HG03432 (cell line): ENCODE measurements at regions not wholly inside any gene's neighbourhood (a gene's known extent, or its start where the extent isn't known, plus 50 kb on each side); places are given as distances from the start of the nearest gene placed in this dataset.
A peak's percentile ranks its signal among the peaks of the same experiment; 100 is the strongest.
"Not testable (repeated sequence)": the region's sequence is repeated elsewhere in the genome, so short reads cannot be mapped to it uniquely, and the experiment has no call there.

Experiments used
- ATAC-seq: cut with Tn5 transposase; IDR thresholded peaks from one replicate; pipeline ENCODE4 v1.9.1; 2021; ENCODE audit warnings: mild to moderate bottlenecking, moderate library complexity; ENCODE audit not compliant: unreplicated experiment

DNA sequence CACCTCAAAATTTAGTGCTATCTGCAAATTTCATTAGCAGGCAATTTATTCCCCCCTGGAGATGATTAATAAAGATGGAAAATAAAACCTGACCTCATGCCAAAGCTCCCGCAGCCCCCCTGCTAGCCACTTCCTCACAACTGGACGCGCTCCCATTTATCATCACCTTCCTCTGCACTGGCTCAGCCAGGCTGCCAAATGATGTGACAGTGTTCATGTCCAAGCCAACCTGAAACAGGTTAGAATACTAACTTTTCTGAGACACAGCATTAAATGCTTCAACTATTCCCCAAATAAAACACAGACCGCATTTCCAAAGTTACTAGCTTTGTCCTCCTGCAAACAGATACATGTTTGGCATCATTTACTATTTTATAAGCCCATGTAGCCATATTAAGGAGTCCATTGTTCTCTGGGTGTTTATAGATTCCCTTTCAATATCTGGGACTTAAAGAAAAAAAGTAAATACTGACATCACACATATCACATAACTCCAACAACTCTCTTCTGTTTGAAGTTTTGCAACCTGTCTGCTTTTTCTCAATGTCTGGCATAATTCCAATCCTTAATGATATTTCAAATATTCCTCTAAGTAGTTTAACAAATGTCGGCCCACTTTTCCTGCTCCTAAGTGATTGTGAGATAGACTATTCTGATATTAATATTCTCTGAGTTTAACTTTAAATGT, 829.7 kb upstream of the FAT3 start:
- no peak for ATAC-seq

DNA sequence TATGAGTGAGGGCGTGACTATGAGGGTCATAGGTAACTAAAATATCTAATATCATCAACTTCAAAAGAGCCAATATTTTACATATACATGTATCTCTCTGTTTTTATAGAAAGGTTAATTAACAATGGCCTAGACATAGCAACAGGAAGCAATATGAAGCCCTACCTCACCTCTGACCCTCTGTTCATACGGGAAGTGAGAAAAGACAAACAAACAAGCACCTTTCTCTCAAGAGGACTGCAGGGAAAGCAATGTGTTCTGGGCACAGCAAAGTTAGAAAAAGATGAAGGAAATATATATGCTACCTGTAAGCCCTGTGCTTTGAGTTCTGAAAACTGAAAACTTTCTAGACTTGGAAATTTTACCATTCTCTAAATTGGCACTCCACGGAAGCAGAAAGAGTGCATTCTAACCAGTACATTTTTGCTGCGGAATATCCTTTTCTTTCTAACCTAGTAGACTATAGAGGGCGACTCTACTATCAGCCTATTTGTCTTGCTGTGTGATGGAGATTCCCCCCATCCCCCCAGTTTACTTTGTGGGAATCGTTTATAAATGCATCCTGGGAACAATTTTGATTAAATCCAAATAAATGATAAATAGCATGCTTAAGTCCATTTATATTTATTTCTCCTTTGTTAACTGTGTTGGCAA, 830.4 kb upstream of the FAT3 start:
- ATAC-seq, result no peak

DNA sequence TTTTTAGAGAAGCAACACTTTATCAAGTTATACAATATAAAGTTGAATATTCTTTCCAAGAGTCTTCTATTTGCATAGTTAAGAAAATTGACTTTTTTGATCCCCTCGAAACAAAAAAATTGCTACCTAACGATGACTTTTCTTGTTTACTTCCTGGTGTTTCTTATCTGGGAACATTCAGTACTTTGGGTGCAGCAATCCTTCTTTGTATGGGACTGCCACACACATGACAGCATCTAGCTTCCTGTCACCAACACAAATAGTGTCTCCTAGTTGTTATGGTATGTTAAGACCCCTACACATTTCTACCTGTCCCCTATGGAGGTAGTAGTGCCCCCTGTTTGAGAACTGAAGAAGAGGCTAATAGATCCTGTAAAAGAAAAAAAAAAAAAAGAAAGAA, 841.7 kb upstream of the FAT3 start:
- ATAC-seq, result no peak

DNA sequence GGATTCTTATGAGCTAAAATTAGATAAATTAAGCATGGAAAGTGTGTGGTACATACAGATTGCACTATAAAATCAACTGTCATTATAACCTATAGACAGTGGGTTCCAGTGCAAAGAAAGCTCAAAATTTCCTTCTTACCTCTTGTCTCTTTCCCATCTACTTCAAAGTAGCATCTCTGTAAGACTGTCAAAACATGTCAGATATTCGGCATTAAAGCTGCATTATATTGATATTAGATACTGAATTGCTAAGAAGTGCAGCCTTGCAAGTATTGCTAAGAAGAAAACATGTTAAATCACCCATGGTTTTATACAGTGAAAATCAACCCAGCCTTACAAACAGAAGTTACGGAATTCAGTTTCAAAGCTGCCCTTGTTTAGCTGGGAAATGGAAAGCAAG, 849.8 kb upstream of the FAT3 start:
- ATAC-seq, result no peak

DNA sequence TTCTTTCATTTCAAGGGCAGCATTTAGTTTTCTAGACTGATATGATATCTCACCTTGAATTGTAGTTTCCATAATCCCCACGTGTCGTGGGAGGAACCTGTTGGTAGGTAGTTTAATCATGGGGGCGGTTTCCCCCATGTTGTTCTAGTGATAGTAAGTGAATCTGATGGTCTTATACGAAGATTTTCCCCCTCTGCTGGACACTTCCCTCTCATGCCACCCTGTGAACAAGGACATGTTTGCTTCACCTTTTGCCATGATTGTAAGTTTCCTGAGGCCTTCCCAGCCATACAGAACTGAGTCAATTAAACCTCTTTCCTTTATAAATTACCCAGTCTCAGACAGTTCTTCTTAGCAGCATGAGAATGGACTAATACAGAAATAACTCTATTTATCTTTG, 851.1 kb upstream of the FAT3 start:
- ATAC-seq, result no peak

DNA sequence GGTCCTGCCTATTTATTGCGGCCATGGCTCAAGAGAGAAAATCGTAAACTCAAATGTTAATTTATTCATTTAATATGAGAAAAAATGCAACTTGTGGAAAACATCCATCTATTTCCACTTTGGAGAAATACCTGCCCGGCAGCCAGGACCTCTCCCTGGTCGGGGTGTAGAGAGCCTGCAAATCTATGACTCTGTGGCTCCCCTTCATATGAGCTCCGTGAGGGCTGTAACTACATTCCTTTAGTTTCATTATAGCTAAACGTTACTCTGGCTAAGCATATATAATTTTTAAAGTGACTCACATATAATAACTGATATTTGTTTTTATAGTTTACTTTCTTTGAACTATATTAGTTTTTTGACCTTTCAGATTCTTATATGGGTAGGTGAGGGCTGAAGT, 857.8 kb upstream of the FAT3 start:
- ATAC-seq, result no peak

DNA sequence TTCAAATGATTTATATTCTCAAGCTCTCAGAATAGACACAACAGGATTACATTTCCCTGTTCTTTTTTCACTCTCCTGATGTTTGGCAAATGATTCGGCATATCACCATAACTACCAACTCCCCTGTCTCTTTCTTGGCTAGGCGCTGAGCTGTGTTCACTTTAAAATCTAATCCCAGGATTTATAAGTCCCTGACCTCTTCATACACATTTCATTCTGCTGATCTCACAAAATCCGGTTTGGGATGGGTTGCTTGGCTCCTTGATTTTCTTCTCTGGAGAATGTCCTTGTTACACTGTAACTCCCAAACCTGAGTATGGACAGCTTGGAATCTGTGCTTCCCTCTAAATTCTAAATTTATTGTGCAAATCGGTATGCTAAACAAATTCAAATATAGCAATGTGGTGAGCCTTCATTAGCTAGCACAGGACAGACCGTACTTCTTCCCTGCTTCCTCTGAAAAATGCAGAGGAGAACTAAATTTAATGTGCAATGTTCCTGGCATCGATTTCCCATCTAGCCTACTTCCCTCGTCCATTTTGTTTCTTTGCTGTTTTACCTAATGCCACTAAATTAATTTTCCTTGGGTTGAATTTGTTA, 858.5 kb upstream of the FAT3 start:
- no peak for ATAC-seq

DNA sequence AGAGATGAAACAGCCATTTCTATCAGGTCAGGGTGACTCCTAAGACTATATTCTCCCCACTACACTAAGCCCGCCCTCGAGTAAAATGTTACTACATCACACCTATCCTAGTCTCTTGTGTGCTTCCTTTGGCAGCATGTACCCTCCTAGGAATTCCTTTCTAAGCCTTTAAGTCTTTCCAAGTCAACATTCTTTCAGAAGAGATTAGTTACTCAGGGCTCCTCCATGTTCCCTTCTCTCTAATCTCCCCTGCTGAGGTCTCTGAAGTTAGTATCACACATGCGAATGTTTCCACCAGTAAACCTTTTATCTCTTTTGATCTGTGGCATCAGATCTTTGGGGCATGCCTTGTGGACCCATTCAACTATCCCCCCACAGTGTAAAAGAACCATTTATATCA, 873.7 kb upstream of the FAT3 start:
- ATAC-seq, result no peak

DNA sequence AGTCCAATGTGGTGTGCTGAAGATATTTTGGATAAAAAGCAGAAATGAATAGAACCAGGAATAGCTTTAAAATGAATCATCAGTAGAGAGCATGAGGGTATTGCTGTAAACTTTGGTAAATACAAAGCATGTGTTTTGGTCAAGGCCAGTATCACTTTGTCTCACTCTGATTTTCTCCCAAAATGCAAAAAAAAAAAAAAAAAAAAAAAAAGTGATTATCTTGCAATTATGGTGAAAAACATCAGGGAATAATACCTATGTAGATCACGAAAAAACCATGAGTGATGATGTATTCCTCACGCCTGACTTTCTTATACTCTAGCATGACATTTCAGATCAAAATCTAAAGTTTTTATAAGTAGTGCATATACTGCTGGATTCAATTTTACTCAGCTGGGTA, 897.9 kb upstream of the FAT3 start:
- no peak for ATAC-seq

DNA sequence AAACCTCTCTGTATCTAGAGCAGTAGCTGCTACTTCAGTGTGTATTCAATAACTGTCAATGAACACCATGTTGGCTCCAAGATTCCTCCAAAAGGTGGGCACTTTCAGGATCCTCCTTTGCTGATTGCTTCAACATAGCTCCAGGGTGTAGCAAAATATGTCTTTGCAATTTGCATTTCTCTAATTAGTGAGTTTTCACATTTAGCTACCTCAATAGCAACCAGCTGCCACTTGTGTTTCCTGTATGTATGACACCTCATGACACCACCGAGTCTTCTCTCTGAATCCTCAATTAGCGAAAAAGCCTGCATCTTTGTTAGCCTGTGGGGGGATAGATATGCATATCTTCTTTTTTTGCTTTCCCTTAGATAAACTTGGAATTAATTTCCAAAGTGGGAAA, 898.3 kb upstream of the FAT3 start:
- ATAC-seq, result no peak

DNA sequence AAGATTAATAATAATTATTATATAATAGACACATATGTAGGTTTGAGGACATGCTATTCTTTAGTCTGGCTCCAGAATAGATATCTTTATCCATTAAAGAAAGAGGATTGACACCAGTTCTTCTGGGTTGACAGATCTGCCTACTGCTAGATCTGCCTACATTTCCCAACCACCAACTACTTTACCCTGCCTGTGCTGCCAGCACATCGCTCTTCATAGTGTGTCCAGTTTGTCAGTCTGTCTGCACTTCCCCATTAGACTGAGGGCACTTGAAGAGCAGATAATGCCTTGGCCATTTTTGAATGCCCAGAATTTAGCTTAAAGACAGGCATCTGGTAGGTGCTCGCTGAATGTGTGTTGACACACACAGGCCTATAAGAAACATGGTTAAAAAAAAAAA, 910.1 kb upstream of the FAT3 start:
- ATAC-seq, result no peak

DNA sequence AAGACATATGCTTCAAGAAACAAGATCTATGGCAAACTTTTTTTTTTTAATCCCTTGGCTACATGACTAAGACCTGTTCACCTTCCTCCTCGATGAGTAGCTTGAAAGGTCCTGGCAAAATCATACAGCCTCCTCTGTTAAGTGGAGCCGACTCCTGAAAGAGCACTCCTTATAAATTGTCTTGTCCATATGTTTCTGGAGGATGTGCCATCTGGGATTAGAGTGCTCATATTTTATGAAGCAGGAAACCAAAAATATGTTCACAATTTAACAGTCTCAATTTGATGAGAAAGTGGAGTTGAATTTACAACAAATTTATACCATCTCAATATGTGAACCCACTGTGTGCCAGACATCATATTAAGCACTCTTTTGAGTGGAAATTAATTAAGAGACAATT, 912.1 kb upstream of the FAT3 start:
- no peak for ATAC-seq

DNA sequence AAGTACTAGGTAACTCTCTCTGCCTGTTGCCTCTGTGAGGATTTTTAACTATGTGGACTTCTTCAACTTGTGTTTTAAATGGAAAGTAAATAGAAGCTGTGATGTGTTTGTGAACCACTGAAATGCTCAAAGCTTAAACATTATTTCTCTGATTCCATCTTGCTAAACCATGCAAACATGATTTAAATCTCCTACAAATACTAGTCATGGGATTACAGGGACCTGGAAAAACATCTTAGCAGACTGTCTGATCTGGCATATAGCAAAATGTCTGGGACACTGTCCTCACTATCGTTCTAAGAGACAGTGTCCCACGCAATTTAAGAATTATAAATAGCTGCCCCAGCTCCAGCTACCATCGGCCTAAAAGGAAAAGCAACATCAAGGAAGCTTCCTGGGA, 914.5 kb upstream of the FAT3 start:
- no peak for ATAC-seq

DNA sequence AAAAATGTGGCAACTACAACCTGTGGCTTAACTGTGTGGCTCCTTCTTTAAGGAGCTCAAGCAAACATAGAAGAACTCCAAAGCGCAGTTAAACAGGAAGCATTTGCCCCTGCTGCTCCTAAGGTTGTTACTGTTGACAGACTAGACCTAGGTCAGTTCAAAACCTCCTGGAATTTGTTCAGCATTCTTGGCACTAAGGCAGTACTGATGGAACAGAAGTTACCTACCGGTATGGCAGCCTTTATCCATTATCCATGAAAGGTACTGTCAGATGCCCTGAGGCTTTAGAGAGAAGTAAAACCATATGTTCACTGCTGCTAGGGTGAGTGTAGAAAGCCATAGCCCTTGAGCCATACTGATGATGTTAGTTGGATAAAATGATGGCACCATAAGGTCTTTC, 916.5 kb upstream of the FAT3 start:
- no peak for ATAC-seq

DNA sequence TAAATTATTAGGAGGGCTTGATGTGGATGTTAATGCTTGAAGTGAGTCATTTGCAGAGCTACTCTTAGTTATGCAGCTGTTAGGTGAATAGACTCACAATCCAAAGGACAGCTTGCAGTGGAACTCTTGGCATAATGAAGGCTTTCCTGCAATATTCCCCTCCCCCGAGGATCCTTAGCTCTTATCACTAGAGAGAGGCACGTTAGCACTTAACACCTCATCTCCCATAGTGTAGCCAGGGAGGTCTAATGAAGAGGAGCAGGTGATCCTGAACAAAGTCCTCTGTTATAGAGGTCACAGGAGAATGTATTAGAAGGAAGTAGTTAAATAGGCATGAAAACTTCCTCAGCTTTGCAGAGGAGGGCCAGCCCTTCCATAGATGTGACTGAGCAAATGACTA, 919.2 kb upstream of the FAT3 start:
- no peak for ATAC-seq

DNA sequence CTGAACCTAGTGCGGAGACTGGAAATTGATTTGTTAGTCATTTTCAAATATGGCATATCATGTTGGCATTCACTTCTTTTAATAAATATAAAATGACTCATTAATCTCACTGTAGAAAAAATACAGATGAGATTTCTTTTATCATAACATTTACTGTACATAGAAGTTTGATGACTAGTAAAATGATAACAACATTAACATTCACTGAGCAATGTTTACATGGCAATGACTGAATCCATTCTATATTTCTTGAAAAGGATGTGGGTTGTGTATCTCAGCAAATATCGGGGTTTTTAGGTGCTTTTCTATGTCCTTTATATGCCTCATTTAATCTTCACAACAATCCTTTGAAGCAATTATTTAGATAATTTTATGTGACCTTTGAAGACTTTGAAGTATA, 920.9 kb upstream of the FAT3 start:
- ATAC-seq, result no peak

DNA sequence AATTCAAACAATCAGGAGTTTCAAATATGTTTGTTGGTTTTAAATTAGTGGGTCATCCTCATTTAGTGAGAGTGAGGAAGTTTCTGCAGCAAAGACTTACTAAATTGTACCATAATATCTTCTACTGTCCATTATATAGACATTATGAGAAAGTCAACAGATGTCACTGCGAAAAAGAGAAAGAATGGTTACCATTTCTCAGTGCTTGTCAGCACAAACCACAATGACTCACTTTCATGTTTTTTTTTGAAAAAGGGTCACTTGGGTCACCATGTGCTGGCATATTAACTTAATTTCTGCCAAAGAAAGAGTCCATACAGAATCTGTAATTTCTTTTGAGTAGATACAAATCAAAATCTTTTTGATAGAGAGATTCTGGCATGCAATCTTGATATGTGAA, 924.6 kb upstream of the FAT3 start:
- peak; percentile 80 for ATAC-seq

DNA sequence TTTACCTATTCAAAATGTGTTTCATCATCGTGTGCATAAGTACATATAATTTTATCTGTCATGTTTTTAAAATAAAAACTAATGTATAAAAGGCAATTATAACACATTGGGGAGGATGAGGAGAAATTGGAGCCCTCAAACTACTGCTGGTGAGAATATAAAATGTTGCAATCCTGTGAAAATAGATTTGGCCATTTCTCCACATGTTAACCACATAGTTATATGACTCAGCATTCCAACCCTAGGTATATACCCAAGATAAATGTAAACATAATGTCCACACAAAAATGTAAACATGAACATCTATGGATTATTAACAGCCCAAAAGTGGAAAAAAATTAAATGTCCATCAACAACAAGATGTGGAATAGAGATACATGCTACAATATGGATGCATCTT, 928.0 kb upstream of the FAT3 start:
- no peak for ATAC-seq

DNA sequence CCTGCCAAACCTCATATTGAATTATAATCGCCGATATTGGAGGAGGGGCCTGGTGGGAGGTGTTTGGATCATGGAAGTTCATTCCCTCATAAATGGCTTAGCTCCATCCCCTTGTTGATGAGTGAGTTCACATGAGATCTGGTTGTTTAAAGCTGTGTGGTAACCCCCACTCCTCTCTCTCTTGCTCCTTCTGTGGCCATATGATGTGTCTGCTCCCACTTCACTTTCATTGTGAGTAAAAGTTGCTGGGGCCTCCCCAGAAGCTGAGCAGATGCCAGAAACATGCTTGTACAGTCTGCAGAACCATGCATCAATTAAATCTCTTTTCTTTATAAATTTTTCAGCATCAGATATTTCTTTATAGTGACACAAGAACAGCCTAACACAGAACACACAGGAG, 929.0 kb upstream of the FAT3 start:
- peak; percentile 82 for ATAC-seq

DNA sequence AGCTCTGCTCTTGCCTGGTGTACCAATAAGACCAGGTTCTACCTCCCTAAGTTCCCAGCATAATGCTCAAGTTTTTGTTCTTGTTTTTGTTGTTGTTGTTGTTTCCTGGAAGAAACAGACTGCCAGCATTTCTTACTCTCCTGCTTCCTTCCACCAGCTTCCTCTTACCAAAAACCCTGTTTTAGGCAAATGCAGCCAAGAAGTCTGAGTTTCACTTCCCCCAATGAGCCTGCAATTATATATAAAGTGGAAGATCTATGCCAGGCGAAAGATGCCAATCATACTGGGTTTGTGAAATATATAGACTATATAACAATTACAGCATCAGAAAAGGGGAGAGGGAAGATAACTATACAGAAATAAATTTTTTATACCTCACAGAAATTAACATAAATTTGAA, 931.5 kb upstream of the FAT3 start:
- ATAC-seq, result no peak

DNA sequence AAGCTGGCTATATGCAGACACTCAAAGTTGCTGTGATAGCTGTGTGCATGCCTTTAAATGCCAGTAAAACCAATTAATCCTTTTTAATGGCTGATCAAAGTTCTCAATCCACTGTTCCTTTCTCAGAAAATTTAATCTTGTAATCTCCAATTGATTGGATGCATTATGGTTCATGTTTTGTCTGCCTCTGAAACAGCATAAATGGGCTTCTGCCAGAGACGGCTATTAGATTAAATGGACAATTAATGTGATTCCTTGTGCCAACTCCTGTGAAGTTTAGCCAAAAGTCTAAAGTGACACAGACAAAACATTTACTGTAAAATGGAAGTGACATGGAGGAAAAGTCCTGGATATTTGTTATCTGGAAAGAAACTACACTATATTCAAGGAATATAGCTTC, 952.5 kb upstream of the FAT3 start:
- no peak for ATAC-seq

DNA sequence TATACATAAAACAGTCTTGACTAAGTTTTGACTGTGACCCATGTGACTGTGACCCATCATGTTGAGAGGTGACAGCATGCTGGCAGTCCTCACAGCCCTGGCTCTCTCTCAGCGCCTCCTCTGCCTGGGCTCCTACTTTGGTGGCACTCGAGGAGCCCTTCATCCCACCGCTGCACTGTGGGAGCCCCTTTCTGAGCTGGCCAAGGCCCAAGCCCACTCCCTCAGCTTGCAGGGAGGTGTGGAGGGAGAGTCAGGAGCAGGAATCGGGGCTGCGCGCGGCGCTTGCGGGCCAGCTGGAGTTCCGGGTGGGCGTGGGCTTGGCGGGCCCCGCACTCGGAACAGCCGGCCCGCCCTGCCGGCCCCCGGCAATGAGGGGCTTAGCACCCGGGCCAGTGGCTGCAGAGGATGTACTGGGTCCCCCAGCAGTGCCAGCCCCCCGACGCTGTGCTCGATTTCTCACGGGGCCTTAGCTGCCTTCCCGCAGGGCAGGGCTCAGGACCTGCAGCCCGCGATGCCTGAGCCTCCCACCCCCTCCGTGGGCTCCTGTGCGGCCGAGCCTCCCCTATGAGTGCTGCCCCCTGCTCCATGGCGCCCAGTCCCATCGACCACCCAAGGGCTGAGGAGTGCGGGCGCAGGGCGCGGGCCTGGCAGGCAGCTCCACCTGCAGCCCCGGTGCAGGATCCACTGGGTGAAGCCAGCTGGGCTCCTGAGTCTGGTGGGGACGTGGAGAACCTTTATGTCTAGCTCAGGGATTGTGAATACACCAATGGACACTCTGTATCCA, 955.9 kb upstream of the FAT3 start:
- ATAC-seq, result not testable (repeated sequence)
